Inferior parietal cortex (tissue), 1 donor: ENCODE measurements at regions not wholly inside any gene's neighbourhood (a gene's known extent, or its start where the extent isn't known, plus 50 kb on each side); places are given as distances from the start of the nearest gene placed in this dataset.

ENCODE experiments used
- DNase-seq: peaks from one replicate; pipeline ENCODE4 v3.0.0-alpha.2; 2016; ENCODE audit errors: extremely low spot score

DNA sequence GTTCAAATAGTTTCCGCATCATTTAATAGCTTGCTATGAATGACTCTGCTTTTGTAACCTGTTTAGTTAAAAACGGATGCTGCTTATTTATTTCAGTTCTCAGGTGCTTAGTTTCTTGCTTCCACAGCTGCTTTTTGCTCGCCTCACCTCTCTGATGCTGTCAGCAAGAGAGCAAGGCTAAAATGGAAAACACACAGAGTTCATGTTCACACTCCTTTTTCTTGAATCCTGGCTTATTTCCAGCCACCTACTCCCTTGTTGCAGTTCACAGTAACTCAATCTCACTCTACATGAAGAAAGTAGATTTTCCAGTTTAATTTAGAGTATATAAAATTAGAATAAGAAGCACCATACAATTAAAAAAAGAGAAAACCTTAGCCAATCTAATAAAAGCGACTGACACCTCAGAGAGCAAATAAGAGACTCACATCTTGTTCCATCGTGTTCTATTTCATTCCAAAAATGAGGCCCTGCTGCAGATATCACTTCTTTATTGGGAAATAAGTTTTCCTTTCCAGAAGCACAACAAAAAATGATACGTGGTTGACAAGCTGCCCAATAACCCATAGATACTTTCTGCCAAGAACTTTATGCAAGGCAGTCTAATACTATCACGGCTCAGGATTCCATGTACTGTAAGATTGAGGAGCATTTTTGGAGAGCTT, 326.1 kb upstream of the SLITRK1 start:
- DNase-seq: no peak

DNA sequence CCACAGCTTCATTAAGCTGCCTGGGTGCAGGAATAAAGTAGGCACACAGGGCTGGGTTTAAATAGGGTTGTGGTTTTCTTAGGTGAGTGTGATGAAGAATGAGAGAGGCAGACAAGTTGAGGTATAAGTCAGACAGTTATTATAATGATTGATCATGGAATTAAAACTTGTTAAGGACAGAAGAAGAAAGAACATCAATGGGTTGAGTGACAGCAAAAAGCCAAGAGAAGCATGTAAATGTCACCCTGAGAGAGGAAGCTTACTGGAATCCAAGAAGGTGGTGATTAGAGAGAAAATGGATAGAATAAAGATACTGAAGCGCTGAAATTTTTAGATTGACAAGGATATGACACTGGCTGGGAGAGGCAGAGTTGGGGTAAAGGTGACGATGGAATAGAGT, 325.2 kb upstream of the SLITRK1 start:
- DNase-seq: no peak

DNA sequence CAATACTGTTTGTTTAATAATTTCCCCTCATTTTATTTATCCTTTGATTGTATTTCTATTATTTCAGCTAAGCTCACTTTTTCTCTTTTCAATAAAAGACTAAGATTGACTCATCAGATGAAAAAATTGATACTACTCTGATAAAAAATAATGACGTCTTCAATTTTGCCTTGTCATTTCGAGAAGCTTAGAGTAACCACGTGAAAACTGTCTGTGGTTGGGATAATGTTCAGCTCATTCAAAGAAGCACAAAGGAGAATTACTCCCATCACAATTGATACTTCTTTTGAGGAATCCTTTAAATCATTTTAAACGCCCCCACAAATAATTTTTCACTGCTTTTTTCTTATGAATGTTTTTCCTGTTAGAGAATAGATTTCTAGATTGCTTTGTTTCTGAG, 318.7 kb upstream of the SLITRK1 start:
- no peak for DNase-seq

DNA sequence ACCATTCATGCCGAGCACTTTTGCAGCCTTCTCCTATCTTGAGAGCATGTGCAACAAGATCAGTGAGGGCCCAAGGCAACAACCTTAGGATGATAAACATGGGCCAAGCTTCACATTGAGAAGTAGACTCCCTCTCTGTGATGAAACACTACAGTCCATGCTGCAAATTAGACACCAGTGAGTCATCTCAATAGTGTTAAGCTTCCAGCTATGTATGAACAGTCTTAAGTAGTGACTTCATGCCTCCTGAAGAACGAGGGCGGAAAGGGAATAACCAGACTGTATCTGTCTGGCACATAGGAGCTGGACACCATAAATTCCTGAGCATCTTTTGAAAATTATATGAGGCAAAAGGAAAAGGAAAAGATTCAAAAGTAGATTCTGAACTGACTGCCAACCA, 309.9 kb upstream of the SLITRK1 start:
- DNase-seq: no peak

DNA sequence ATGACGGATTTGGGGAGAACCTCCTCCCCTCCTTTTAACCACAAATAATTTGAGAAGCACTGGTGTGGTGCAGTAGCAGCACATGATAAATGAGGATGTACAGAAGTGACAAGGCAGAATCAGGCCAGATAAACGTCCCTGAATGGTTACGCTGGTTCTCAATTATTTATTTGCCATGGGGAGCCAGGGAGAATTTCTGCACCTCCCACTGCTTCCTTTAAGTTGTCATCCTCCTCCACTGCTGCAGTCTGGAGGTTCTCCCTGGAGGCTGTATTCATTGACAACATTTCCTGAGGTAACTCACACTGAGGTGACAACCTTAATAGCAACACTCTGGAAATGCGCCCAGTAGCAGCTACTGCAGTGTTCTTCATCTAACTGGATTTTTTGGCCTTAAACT, 308.9 kb upstream of the SLITRK1 start:
- no peak for DNase-seq

DNA sequence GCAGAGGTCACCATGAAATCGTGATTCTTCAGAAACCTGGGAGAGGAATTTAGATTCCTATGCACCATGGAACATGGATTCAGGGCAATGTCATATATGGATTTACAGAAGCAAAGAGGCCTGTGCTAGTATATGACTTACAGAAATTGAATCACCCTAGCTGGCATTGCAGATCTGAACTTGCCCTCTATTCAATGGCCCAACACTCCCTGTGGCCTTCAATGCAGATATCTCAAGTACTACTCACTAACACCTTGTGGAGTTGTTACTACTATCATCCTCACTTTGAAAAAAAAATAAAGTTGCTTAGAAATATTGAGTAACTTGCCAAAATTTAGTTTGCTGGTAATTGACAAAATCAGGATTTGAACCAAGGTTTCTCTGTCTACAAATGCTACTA, 305.4 kb upstream of the SLITRK1 start:
- DNase-seq: no peak

DNA sequence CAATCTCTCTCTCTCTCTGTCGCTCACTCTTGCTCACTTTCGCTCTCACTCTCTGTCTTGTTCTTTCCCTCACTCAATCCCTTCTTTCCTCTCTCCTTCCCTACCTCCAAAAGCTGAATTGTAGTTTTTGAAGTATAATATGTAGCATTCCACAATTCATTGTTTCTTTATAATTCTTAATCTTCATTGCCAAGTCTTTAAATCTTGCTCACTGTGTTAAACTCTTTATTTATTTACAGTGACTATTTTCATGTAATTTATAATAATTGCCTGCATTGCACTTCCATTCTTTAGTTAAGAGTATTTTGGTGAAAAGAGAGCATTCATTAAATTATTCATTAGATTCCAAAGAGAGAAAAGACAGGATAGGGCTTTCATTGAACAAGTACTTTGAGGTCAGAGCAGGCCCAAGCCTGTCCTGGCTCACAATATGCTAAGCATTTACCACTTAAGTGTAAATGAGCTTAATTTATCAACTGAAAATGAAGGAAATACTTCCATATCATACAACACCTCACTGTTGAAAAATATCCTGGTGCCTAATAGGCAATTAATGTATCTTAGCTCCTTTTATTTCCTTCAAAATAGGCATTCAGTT, 257.4 kb upstream of the SLITRK1 start:
- no peak for DNase-seq

DNA sequence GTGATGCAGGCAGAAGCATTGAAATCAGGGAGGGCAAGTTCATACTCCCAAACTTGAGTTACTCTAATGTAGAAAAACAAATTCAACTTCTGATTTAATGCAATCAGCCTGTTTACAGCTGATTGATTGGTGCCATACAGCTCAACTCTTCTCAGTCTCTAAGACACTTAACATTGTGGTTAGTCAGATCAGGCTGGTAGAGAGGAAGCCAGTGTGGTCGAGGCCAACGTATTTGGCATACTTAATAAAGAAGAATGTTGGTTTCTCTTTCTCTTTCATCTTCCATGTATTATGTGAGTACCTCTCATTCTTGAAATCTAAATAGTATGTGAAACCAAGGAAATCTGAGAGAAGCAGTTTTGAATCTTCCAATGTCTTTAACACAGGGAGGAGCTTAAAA, 255.0 kb upstream of the SLITRK1 start:
- no peak for DNase-seq

DNA sequence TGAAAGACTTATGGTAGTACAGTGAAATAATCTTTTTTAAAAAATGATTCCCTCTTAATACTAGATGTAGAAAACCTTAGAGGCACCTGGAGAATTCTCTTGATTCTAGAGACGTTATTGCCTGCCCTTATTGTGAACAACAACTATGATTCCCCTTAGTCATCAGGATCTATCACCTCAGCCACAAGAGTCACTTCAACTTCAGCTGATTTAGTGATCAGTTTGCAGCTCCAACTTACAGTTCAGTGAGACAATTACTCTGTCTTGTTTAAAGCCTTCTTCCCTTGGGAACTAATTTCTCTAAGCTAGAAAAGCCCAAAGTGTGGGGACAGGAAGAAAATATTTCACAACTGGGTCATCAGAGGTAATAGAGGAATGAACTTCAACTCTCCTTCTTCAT, 254.3 kb upstream of the SLITRK1 start:
- no peak for DNase-seq

DNA sequence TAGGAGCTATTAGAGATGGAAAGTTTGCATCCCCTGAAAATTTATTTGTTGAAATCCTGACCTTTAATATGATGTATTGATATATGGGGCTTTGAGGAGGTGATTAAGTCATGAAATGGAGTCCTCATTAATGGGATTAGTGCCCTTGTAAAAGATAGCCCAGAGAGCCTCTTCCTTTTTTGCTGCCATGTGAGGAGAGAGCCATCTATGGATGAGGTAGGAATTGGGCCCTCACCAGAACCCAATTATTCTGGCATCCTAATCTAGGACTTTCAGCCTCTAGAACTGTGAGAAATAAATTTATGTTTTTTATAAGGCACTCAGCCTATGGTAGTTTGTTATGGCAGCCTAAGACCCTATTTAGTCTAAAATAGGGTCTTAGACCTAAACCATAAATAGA, 250.2 kb upstream of the SLITRK1 start:
- no peak for DNase-seq

DNA sequence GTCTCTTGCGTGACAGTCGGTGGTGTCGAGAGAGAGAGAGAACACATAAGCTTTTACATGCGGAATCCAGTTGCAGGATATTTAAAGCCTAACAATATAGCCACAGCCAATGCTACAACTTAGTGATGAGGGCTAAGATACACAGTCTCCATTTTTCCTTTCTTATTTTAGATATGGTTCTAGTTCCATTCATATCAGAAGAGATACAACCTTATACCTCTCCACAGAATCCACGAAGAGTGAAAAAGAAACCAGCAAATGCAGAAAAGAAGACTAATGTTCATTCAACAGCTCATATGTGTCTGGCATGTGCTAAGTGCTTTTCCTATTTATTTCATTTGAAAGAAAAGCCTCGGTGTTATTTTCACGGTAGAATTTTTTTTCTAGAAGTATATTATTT, 249.0 kb upstream of the SLITRK1 start:
- no peak for DNase-seq

DNA sequence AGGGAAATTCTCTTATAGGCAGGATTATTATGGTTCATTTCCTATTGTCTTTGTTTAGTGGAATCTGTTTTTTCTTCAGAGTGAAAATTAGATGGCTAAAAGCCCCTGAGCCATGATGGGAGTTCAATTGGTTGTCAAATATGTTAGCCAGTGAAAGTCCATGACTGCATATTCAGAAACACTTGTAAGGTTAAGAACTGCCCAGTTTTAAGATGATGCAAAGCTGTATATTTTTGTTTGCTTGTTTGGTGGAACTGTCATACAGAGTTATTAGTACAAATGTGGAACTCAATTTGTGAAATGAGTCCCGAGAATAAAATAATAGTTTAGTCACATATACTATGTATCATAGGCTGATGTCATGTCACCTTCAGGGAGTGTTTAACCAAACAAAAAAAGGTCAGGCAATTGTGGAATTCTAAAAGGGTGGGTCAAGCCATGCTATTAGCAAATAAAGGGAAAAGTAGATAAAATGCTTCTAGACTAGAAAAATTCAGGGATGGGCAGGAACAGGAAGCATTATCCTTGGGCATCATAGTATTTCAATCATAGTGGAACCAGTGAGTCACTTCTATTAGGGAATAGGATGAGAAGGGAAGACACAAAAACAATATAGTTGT, 248.3 kb upstream of the SLITRK1 start:
- no peak for DNase-seq

DNA sequence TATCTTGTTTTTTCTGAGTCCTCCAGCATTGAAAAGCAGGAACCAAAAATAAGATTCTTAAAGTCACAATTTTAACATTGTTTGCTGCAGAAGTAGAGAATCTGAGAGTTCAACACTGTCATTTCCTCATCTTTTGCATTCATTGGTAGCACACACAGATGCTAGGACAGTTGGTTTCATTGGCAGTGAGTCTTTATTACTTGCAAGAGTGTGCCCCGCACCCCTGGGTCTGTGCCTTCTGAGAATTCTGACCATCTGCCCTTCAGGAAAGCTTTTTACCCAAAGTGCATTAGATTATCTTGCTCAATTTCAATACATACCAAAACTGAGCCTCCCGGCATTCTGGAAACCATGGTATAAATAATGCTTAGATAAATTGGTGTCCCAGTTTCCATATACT, 247.7 kb upstream of the SLITRK1 start:
- DNase-seq: no peak

DNA sequence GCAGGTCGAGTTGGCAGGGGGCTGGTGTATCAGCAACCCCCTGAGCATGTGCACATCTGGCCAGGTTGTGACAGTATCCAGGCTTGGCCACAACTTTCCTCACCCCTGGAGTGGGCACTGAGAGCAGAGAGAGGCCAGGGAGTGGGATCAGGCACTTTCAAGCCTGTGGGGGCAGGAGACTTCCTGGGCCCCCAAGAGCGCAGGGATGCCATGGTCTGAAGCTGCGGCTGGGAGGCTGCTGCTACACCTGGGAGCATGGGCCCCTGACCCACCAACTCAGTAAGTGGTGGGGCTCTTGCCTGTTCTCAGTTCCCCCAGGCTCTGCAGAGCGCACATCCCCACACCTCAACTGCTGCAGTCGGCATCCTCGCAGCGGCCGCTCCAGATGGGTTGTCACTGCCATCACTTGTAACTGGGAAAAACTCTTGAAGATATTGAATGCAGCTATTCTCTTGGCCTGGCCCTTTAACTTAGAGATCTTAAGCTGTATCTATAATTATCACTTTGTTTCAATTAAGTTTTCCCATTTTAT, 245.4 kb upstream of the SLITRK1 start:
- DNase-seq: no peak

DNA sequence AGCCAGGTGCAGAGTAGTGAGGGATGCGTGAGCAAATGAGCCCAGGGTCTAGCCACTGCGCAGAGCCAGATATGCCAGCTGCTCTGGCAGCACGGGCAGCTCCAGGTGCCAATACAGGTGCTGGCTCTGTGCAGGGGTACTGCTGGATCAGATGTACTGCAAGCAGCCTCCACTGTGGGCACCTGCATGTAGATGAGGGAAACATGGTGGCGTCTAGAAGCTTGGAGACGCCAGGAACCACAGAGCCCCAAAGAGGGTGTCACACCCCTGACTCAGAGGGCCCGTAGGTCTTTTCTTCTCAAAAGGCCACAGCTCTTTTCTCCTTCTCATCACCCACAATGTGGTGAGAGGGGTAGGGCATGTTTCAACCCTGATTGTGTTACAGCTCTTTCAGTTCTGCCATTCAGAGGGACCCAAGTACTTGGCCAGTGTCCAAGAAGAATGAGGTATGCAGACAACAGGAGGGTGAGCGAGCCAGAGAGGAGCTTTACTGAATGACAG, 244.4 kb upstream of the SLITRK1 start:
- DNase-seq: no peak

DNA sequence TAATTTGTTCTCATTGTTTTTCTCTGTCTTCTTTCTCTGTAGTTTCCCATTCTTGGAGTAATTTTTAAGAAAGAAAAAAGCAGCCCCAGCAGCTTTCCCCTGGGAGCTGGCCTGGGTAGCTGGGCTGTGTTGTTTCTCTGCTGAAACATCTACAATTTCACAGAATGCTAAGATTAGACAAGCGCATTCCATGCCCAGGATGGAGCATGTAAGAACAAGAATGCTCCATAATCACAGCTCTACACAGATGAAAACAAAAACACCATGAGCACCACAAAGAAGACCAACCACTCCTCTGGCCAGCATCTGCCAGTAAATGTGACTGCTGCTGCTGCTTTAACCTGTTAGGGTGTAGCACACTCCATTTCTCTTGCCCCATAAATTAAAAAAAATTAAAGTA, 239.2 kb upstream of the SLITRK1 start:
- DNase-seq: no peak

DNA sequence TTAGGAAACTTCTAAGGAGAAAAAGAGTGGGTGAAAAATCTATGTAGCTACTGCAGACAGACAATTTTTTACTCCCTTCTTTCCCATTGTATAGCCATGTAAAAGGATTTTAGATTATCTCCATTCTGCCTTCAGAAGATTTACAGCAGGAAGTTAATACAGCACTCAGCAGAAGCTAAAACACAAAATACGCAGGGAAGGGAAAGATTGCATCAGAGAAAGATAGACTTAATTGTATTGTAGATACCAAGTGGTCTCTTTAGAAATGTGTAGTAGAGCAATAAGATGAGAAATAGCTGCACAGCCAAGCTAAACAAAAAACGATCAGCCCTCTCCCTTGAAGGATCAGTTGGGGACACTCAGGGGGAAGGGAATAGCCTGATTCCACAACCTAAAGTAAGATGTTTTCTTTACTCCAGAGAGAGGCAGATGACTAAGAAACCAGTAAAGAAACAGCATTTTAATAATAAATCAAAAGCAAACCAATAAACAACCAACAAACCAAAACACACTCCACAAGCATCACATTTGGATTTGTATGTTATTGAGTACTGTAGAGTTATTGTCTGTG, 236.7 kb upstream of the SLITRK1 start:
- DNase-seq: no peak

DNA sequence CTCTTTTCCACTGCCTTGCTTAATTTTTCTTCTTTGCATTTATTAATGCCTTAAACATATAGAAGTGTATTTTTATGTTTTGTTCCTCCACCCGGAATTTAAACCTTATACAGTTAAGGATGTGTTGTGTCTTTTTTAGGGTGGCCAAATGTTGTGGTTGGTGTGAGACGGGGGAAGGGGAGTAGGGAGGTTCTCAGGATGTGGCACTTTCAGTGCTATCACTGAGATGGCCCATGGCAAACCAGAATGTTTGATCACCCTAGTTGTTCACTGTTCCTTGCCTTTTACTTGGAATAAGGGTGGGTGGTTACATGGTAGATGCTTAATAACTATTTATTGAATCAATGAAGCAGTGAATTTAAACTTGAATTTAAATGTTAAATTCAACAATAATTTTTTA, 216.0 kb upstream of the SLITRK1 start:
- no peak for DNase-seq

DNA sequence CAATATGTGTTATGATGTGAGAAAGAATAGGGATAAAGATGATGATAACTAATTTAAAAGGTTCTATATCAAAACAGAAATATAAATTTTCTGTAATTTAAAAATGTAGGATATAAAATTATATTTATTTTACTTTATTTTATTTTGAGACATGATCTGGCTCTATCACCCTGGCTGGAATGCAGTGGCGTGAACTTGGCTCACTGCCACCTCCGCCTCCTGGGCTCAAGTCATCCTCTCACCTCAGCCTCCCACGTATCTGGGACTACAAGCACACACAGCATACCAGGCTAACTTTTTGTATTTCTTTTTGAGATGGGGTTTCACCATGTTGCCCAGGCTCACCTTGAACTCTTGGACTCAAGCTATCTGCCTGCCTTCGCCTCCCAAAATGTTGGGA, 214.9 kb upstream of the SLITRK1 start:
- no peak for DNase-seq

DNA sequence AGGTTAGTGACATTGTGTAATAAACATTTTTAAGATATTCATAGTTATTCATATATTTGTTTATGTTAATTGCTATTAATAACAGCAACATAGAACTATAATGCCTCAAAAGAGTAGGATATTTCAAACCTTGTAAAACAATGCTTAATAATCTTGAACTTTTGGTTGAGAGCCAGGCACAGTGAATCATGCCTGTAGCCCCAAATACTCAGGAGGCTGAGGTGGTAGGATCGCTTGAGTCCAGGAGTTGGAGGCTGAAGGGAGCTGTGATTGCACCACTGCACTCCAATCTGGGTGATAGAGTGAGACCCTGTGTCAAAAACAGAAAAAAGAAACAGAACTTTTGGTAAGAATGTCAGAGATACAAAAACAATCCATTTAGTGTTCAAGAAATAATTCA, 213.9 kb upstream of the SLITRK1 start:
- no peak for DNase-seq

DNA sequence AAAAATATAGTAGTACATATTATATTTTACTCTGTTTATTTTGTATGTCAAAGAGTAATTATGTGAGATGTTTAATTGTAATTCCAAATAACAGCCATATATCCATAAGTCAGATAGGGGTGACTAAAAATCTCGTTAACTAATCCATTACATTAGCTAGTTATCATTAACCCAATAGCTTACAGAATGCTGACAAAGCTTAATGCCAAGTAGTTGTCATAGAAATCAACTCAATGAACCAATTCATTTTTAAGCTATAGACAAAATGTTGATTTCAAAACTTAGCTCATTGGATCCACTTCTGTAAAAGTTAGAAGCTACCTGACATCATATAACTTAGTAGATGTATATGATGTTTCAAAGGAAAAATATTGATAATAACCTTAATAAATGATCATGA, 206.7 kb upstream of the SLITRK1 start:
- DNase-seq: no peak

DNA sequence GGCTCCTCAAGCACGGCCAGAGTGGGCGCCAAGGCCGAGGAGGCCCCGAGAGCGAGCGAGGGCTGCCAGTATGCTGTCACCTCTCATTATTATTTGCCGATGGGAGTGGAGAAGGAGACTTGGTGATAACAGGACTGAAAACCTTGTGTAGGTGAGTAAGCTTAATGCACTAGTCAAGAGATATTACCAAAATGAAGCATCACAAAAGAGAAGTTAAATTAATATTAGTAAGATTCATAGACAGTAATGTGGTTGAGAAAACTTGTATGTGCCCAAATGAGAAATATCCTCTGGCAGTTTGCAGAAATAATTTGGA, 204.5 kb upstream of the SLITRK1 start:
- DNase-seq: no peak
